ENCODE measurements at regions not wholly inside any gene's neighbourhood (a gene's known extent, or its start where the extent isn't known, plus 50 kb on each side); places are given as distances from the start of the nearest gene placed in this dataset.

GRCh38 chrX:142084611-142085010 lies 120.5 kb downstream of the MAGEC2 start:
- intact Hi-C loops (cut with DNase I; ENCODE audit: low total_unique reads), result no loop called here
- no peak overlapping the region for H3K27ac ChIP-seq
- no peaks in the 10 kb centered on the region for H3K27me3 ChIP-seq (replicated peaks in 1 of 7)
- no peaks in the 10 kb centered on the region for H3K36me3 ChIP-seq
- no peak for TF ChIP-seq POLR2AphosphoS5 (IDR thresholded peaks at IDR 0.05)
- no peak for TF ChIP-seq CTCF (IDR thresholded peaks at IDR 0.05 in 8 of 11, conservative IDR thresholded peaks at IDR 0.05 in 3 of 11)
- TF ChIP-seq POLR2A (IDR thresholded peaks at IDR 0.05), result no peak
- H3K4me1 ChIP-seq, result no peaks in the 10 kb centered on the region
- H3K4me3 ChIP-seq, result no peak overlapping the region
- DNase-seq, result no peak
- H3K9me3 ChIP-seq, result no peaks in the 10 kb centered on the region
- WGBS, 5 donors, result 0 to 11% (median 5%) methylated on average over 1 of the region's 1 CpG

DNA sequence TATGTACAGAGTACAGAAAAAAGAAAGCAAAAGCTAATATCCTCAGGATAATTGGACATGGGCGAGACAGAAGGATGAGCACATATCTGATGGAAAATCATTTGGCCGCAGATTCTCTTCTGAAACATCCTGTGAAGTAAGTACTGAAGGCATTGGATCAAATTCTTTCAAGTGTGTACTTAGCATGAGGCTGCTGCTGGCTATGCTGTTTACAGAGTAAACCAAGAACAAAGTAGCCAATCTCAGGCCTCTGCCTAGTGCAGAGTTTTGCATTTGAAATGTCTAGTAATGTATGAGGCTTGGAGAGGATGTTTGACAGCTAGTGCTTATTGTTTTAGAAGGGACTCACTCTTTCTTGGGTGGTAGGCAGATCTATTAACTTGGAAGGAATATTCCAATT lies 128.5 kb downstream of the MAGEC2 start:
- no peaks in the 10 kb centered on the region for H3K27me3 ChIP-seq (replicated peaks in 1 of 7)
- H3K4me1 ChIP-seq, result no peaks in the 10 kb centered on the region
- 60 to 83% (median 72%) methylated on average over 2 of the region's 2 CpGs for WGBS, 5 donors
- no peak for TF ChIP-seq CTCF (IDR thresholded peaks at IDR 0.05 in 8 of 11, conservative IDR thresholded peaks at IDR 0.05 in 3 of 11)
- no peak for TF ChIP-seq POLR2A (IDR thresholded peaks at IDR 0.05)
- TF ChIP-seq POLR2AphosphoS5 (IDR thresholded peaks at IDR 0.05), result no peak
- no peak for DNase-seq
- H3K4me3 ChIP-seq, result no peak overlapping the region
- no peaks in the 10 kb centered on the region for H3K36me3 ChIP-seq
- no peaks in the 10 kb centered on the region for H3K9me3 ChIP-seq
- intact Hi-C loops (cut with DNase I; ENCODE audit: low total_unique reads), result no loop called here
- H3K27ac ChIP-seq, result no peak overlapping the region

DNA sequence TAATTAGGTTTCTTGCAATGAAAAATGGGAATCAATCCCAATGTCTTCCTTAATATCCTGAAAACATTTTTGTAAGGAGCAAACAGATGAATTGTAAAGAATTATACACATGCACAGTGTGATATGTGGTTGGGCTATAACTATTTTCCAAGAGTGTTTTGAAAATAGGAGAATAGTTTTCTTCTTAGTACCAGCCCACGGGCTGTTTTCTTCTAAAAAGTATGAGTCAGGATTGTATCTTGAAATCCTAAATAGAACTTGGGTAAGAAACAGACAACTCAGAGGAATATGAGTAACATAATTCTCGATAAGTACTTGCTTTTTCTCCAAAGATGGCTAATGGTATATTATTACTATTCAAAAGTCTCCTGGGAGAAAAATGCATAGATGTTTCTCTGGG lies 136.7 kb downstream of the MAGEC2 start:
- no peak overlapping the region for H3K4me3 ChIP-seq
- H3K27ac ChIP-seq, result no peak overlapping the region
- DNase-seq, result no peak
- H3K9me3 ChIP-seq, result no peaks in the 10 kb centered on the region
- intact Hi-C loops (cut with DNase I; ENCODE audit: low total_unique reads), result no loop called here
- 40 to 82% (median 59%) methylated on average over 2 of the region's 2 CpGs for WGBS, 5 donors
- no peaks in the 10 kb centered on the region for H3K36me3 ChIP-seq
- no peaks in the 10 kb centered on the region for H3K4me1 ChIP-seq
- TF ChIP-seq POLR2AphosphoS5 (IDR thresholded peaks at IDR 0.05) (no peak), POLR2A (IDR thresholded peaks at IDR 0.05) (no peak), CTCF (IDR thresholded peaks at IDR 0.05 in 8 of 11, conservative IDR thresholded peaks at IDR 0.05 in 3 of 11) (no peak)
- no peaks in the 10 kb centered on the region for H3K27me3 ChIP-seq (replicated peaks in 1 of 7)

- no peaks in the 10 kb centered on the region for H3K4me1 ChIP-seq
- H3K27me3 ChIP-seq (replicated peaks in 1 of 7), result no peaks in the 10 kb centered on the region
- intact Hi-C loops (cut with DNase I; ENCODE audit: low total_unique reads), result no loop called here
- H3K4me3 ChIP-seq, result no peak overlapping the region
- H3K9me3 ChIP-seq, result peaks cover 0 to 29% (median 15%) of the 10 kb centered on the region in 8 donors
- DNase-seq, result no peak
- no peak overlapping the region for H3K27ac ChIP-seq
- no peaks in the 10 kb centered on the region for H3K36me3 ChIP-seq
- no peak for TF ChIP-seq POLR2AphosphoS5 (IDR thresholded peaks at IDR 0.05)
- 62 to 73% (median 70%) methylated on average over 2 of the region's 2 CpGs for WGBS, 5 donors
These were observed 144.9 kb downstream of the MAGEC2 start for GRCh38 chrX:142060191-142060590.

DNA sequence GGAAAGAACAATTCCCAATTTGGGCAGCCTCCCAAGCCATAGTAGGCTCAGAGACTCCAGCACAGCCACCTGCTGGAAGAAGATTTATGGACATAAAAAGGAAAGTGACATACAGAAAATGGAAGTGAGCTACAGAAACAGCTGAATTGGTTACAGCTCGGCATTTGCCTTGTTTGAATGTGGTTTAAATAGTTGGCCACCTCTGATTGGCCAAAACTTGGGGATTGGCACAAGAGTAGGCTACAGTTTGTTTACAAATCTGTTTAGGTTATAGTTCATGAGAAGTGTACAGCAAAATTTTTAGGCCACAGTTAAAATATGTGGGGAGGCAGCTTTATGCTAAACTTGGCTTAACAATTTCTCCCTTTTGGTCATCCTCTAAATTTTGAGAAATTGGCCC lies 150.4 kb downstream of the MAGEC1 start:
- peaks cover 0 to 25% (median 14%) of the 10 kb centered on the region in 8 donors for H3K9me3 ChIP-seq
- H3K27ac ChIP-seq, result no peak overlapping the region
- H3K4me3 ChIP-seq, result no peak overlapping the region
- no peaks in the 10 kb centered on the region for H3K27me3 ChIP-seq (replicated peaks in 1 of 7)
- intact Hi-C loops (cut with DNase I; ENCODE audit: low total_unique reads), result no loop called here
- DNase-seq, result no peak
- H3K4me1 ChIP-seq, result no peaks in the 10 kb centered on the region
- WGBS, 5 donors, result 38 to 89% (median 47%) methylated on average over 1 of the region's 1 CpG
- TF ChIP-seq POLR2A (IDR thresholded peaks at IDR 0.05) (no peak), POLR2AphosphoS5 (IDR thresholded peaks at IDR 0.05) (no peak), CTCF (IDR thresholded peaks at IDR 0.05 in 8 of 11, conservative IDR thresholded peaks at IDR 0.05 in 3 of 11) (no peak)
- H3K36me3 ChIP-seq, result no peaks in the 10 kb centered on the region
